Bronchial epithelial cell (primary cell): ENCODE measurements at regions not wholly inside any gene's neighbourhood (a gene's known extent, or its start where the extent isn't known, plus 50 kb on each side); places are given as distances from the start of the nearest gene placed in this dataset.

Experiments
- DNase-seq: peaks from one replicate; pipeline ENCODE4 v3.0.0-alpha.2; 2010; ENCODE audit warnings: low read depth
- FAIRE-seq: peaks from 2 replicates; lab custom pipeline; 2011; peaks lifted over from hg19 to GRCh38; lab: Jason Lieb, UNC
- H3K27me3 ChIP-seq: 2 replicates; pipeline ENCODE4 v1.5.1; 2011; ENCODE audit warnings: low read length; ENCODE audit not compliant: control insufficient read depth, insufficient read depth
- H3K36me3 ChIP-seq: 2 replicates; pipeline ENCODE4 v1.5.1; 2011; ENCODE audit warnings: low read length; ENCODE audit not compliant: control insufficient read depth, insufficient read depth
- H3K4me3 ChIP-seq: 2 replicates; pipeline ENCODE4 v1.5.1; 2011; ENCODE audit warnings: mild to moderate bottlenecking, low read depth, low read length, control low read depth
- CTCF ChIP-seq: IDR thresholded peaks from 2 replicates; pipeline ENCODE4 v1.5.1; 2011; ENCODE audit warnings: mild to moderate bottlenecking, moderate library complexity, low read length, control low read depth, inconsistent platforms; ENCODE audit not compliant: insufficient read depth, severe bottlenecking

GRCh38 chr6:21420926-21421325 lies 172.6 kb upstream of the SOX4 start:
- Histone ChIP-seq H3K4me3 (no peak overlapping the region), H3K27me3 (no peaks in the 10 kb centered on the region), H3K36me3 (no peaks in the 10 kb centered on the region)
- no peak for TF ChIP-seq CTCF
- DNase-seq (no peak), FAIRE-seq (no peak)

- no peak for TF ChIP-seq CTCF
These were observed 170.3 kb upstream of the SOX4 start for GRCh38 chr6:21423106-21423854.

GRCh38 chr6:21426841-21427490 lies 166.6 kb upstream of the SOX4 start:
- Histone ChIP-seq H3K4me3 (no peak overlapping the region), H3K27me3 (no peaks in the 10 kb centered on the region), H3K36me3 (no peaks in the 10 kb centered on the region)
- FAIRE-seq (no peak), DNase-seq (peak; percentile 33)
- no peak for TF ChIP-seq CTCF

More at GRCh38 chr6:21423106-21423854, 170.3 kb upstream of the SOX4 start:
- H3K27me3 ChIP-seq, result no peaks in the 10 kb centered on the region
- DNase-seq (no peak), FAIRE-seq (no peak)
- H3K36me3 ChIP-seq, result no peaks in the 10 kb centered on the region
- H3K4me3 ChIP-seq, result no peak overlapping the region

- no peak for DNase-seq
- TF ChIP-seq CTCF, result no peak
- Histone ChIP-seq H3K36me3 (no peaks in the 10 kb centered on the region), H3K27me3 (no peaks in the 10 kb centered on the region), H3K4me3 (no peak overlapping the region)
- no peak for FAIRE-seq
These were observed 164.3 kb upstream of the SOX4 start for GRCh38 chr6:21429291-21429690.

GRCh38 chr6:21431526-21431925 lies 162.0 kb upstream of the SOX4 start:
- no peak for DNase-seq
- no peak for TF ChIP-seq CTCF
- H3K4me3 ChIP-seq, result no peak overlapping the region
- no peaks in the 10 kb centered on the region for H3K27me3 ChIP-seq
- FAIRE-seq, result no peak
- H3K36me3 ChIP-seq, result no peaks in the 10 kb centered on the region
